Fibroblast of lung (primary cell): ENCODE measurements at regions not wholly inside any gene's neighbourhood (a gene's known extent, or its start where the extent isn't known, plus 50 kb on each side); places are given as distances from the start of the nearest gene placed in this dataset.

Source experiments
- EZH2 ChIP-seq: IDR thresholded peaks from 2 replicates; pipeline ENCODE4 v1.5.1; 2012; ENCODE audit warnings: low read length, control low read depth, mild to moderate bottlenecking; ENCODE audit errors: missing control alignments
- TF ChIP-seq, protein P1 (sequence below), 2 donors: IDR thresholded peaks in 1 of 2; conservative IDR thresholded peaks in 1 of 2; 1 replicate in 1 of 2; 2 replicates in 1 of 2; pipeline ENCODE4 v1.5.1; 2011 to 2012; ENCODE audit warnings: low read length in 2 of 2, control low read depth in 1 of 2, inconsistent platforms in 1 of 2, low read depth in 1 of 2, mild to moderate bottlenecking in 1 of 2

DNA sequence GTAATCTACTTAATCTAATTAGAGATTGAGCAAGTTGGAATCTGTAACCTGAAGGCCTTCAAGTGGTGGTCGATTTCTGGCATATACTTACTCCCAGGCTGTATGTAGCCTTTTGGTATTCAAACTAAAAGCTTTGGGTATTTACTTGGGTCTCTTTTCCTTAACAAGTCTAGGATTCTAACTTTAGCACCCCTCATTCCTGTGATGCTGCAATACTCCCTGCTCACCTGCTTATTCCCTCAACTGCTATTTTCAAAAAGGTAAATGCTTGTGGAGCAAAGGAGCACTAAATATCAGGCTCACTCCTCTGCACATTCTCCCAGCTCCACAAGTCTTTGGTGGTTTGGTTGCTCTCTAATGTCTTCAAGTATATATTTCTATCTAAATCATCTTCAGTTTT lies 68.0 kb upstream of the CYYR1 start:
- TF ChIP-seq, protein P1, sequence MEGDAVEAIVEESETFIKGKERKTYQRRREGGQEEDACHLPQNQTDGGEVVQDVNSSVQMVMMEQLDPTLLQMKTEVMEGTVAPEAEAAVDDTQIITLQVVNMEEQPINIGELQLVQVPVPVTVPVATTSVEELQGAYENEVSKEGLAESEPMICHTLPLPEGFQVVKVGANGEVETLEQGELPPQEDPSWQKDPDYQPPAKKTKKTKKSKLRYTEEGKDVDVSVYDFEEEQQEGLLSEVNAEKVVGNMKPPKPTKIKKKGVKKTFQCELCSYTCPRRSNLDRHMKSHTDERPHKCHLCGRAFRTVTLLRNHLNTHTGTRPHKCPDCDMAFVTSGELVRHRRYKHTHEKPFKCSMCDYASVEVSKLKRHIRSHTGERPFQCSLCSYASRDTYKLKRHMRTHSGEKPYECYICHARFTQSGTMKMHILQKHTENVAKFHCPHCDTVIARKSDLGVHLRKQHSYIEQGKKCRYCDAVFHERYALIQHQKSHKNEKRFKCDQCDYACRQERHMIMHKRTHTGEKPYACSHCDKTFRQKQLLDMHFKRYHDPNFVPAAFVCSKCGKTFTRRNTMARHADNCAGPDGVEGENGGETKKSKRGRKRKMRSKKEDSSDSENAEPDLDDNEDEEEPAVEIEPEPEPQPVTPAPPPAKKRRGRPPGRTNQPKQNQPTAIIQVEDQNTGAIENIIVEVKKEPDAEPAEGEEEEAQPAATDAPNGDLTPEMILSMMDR (conservative IDR thresholded peaks at IDR 0.05 in 1 of 2, IDR thresholded peaks at IDR 0.05 in 1 of 2; ENCODE audit: low read depth in 1 of 2, low read length in 2 of 2) = no peak
- TF ChIP-seq EZH2 = no peak
